ENCODE measurements at regions not wholly inside any gene's neighbourhood (a gene's known extent, or its start where the extent isn't known, plus 50 kb on each side); places are given as distances from the start of the nearest gene placed in this dataset.

- Histone ChIP-seq H4K20me1 (ENCODE audit: insufficient read depth, low read length, poor library complexity, severe bottlenecking) (no peaks in the 10 kb centered on the region), H3K9me2 (replicated peaks; ENCODE audit: low read depth, low read length) (no peaks in the 10 kb centered on the region), H3K36me3 (ENCODE audit: insufficient read depth, low read length) (no peaks in the 10 kb centered on the region), H3K4me2 (ENCODE audit: low read depth, low read length, poor library complexity, severe bottlenecking) (no peak overlapping the region), H3K79me2 (ENCODE audit: insufficient read depth, low read length) (no peaks in the 10 kb centered on the region), H3K9me3 (ENCODE audit: insufficient read depth, low read depth, low read length) (no peaks in the 10 kb centered on the region), H3K4me3 (ENCODE audit: low read length, poor library complexity, severe bottlenecking) (no peak overlapping the region), H3K27me3 (ENCODE audit: insufficient read depth, low read length, poor library complexity, severe bottlenecking) (no peaks in the 10 kb centered on the region), H2AFZ (ENCODE audit: low read length) (peak overlapping the region; percentile 51; the same call in 1 of the 2 replicates), H3K9ac (ENCODE audit: low read depth, low read length, poor library complexity, severe bottlenecking) (no peak overlapping the region), H3K4me1 (ENCODE audit: insufficient read depth, low read length, poor library complexity, severe bottlenecking) (peaks cover 19% of the 10 kb centered on the region), H3F3A (ENCODE audit: low read depth) (no peaks in the 10 kb centered on the region)
- no peak for TF ChIP-seq CTCF (conservative IDR thresholded peaks at IDR 0.05; ENCODE audit: low read length)
- no peak for TF ChIP-seq EZH2phosphoT487 (IDR thresholded peaks at IDR 0.05; ENCODE audit: borderline replicate concordance)
Observed at GRCh38 chr21:14693997-14694396, 147.9 kb upstream of the SAMSN1 start.

GRCh38 chr21:14691914-14692313 is 145.8 kb upstream of the SAMSN1 start:
- no peak overlapping the region for H3K4me3 ChIP-seq (ENCODE audit: low read length, poor library complexity, severe bottlenecking)
- peaks cover 30% of the 10 kb centered on the region for H3K4me1 ChIP-seq (ENCODE audit: insufficient read depth, low read length, poor library complexity, severe bottlenecking)

GRCh38 chr21:14690886-14691285 is 144.8 kb upstream of the SAMSN1 start:
- no peaks in the 10 kb centered on the region for H3K9me2 ChIP-seq (replicated peaks; ENCODE audit: low read depth, low read length)
- no peaks in the 10 kb centered on the region for H4K20me1 ChIP-seq (ENCODE audit: insufficient read depth, low read length, poor library complexity, severe bottlenecking)
- no peaks in the 10 kb centered on the region for H3F3A ChIP-seq (ENCODE audit: low read depth)
- H3K79me2 ChIP-seq (ENCODE audit: insufficient read depth, low read length), result no peaks in the 10 kb centered on the region
- TF ChIP-seq EZH2phosphoT487 (IDR thresholded peaks at IDR 0.05; ENCODE audit: borderline replicate concordance), result no peak
- peaks cover 38% of the 10 kb centered on the region for H3K4me1 ChIP-seq (ENCODE audit: insufficient read depth, low read length, poor library complexity, severe bottlenecking)
- no peak overlapping the region for H3K9ac ChIP-seq (ENCODE audit: low read depth, low read length, poor library complexity, severe bottlenecking)
- no peak overlapping the region for H3K4me2 ChIP-seq (ENCODE audit: low read depth, low read length, poor library complexity, severe bottlenecking)
- H3K4me3 ChIP-seq (ENCODE audit: low read length, poor library complexity, severe bottlenecking), result no peak overlapping the region
- H2AFZ ChIP-seq (ENCODE audit: low read length), result no peak overlapping the region
- H3K36me3 ChIP-seq (ENCODE audit: insufficient read depth, low read length), result no peaks in the 10 kb centered on the region
- H3K27me3 ChIP-seq (ENCODE audit: insufficient read depth, low read length, poor library complexity, severe bottlenecking), result no peaks in the 10 kb centered on the region
- H3K9me3 ChIP-seq (ENCODE audit: insufficient read depth, low read depth, low read length), result no peaks in the 10 kb centered on the region

More at GRCh38 chr21:14691914-14692313, 145.8 kb upstream of the SAMSN1 start:
- Histone ChIP-seq H3F3A (ENCODE audit: low read depth) (no peaks in the 10 kb centered on the region), H3K9me2 (replicated peaks; ENCODE audit: low read depth, low read length) (no peaks in the 10 kb centered on the region), H3K36me3 (ENCODE audit: insufficient read depth, low read length) (no peaks in the 10 kb centered on the region), H4K20me1 (ENCODE audit: insufficient read depth, low read length, poor library complexity, severe bottlenecking) (no peaks in the 10 kb centered on the region), H3K79me2 (ENCODE audit: insufficient read depth, low read length) (no peaks in the 10 kb centered on the region), H2AFZ (ENCODE audit: low read length) (peak overlapping the region; percentile 87), H3K9ac (ENCODE audit: low read depth, low read length, poor library complexity, severe bottlenecking) (peak overlapping the region; percentile 34), H3K4me2 (ENCODE audit: low read depth, low read length, poor library complexity, severe bottlenecking) (peak overlapping the region; percentile 18), H3K9me3 (ENCODE audit: insufficient read depth, low read depth, low read length) (no peaks in the 10 kb centered on the region), H3K27me3 (ENCODE audit: insufficient read depth, low read length, poor library complexity, severe bottlenecking) (no peaks in the 10 kb centered on the region)
- TF ChIP-seq CTCF (conservative IDR thresholded peaks at IDR 0.05; ENCODE audit: low read length) (no peak), EZH2phosphoT487 (IDR thresholded peaks at IDR 0.05; ENCODE audit: borderline replicate concordance) (no peak)

DNA sequence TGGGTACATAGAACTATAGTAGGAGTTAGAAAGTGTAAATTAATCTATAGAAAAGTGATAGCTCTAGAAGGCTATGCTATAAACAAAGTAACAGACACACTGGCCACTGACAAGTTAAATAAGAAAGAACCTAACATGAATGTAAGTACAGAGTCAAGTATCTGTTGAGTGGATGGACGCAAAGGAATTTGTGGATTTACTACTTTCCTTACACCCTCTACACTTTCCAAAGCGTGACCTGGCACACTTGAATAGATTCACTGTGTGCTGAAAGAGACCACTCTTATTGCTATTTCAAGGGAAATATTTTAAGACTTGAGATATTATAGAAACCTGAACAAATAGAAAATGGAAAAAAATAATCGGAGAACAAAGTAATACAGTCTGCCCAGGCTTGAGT is 142.8 kb upstream of the SAMSN1 start:
- no peaks in the 10 kb centered on the region for H3K36me3 ChIP-seq (ENCODE audit: insufficient read depth, low read length)
- no peaks in the 10 kb centered on the region for H3K9me3 ChIP-seq (ENCODE audit: insufficient read depth, low read depth, low read length)
- no peaks in the 10 kb centered on the region for H3K27me3 ChIP-seq (ENCODE audit: insufficient read depth, low read length, poor library complexity, severe bottlenecking)
- H3K4me1 ChIP-seq (ENCODE audit: insufficient read depth, low read length, poor library complexity, severe bottlenecking), result peaks cover 50% of the 10 kb centered on the region
- no peak overlapping the region for H3K4me2 ChIP-seq (ENCODE audit: low read depth, low read length, poor library complexity, severe bottlenecking)
- no peaks in the 10 kb centered on the region for H4K20me1 ChIP-seq (ENCODE audit: insufficient read depth, low read length, poor library complexity, severe bottlenecking)
- no peak overlapping the region for H3K9ac ChIP-seq (ENCODE audit: low read depth, low read length, poor library complexity, severe bottlenecking)
- H3K9me2 ChIP-seq (replicated peaks; ENCODE audit: low read depth, low read length), result no peaks in the 10 kb centered on the region
- no peak for TF ChIP-seq CTCF (conservative IDR thresholded peaks at IDR 0.05; ENCODE audit: low read length)
- no peak for TF ChIP-seq EZH2phosphoT487 (IDR thresholded peaks at IDR 0.05; ENCODE audit: borderline replicate concordance)
- no peaks in the 10 kb centered on the region for H3K79me2 ChIP-seq (ENCODE audit: insufficient read depth, low read length)
- H3K4me3 ChIP-seq (ENCODE audit: low read length, poor library complexity, severe bottlenecking), result no peak overlapping the region
- no peaks in the 10 kb centered on the region for H3F3A ChIP-seq (ENCODE audit: low read depth)
- H2AFZ ChIP-seq (ENCODE audit: low read length), result no peak overlapping the region

All from Loucy (cell line).